Neural progenitor cell (in vitro differentiated cells): ENCODE measurements at regions not wholly inside any gene's neighbourhood (a gene's known extent, or its start where the extent isn't known, plus 50 kb on each side); places are given as distances from the start of the nearest gene placed in this dataset.
A peak's percentile ranks its signal among the peaks of the same experiment; 100 is the strongest.

Experiments
- DNase-seq: peaks from one replicate; pipeline ENCODE4 v3.0.0-alpha.2; 2016; ENCODE audit warnings: low spot score
- H2AFZ ChIP-seq: fragments of 200-600 bp; sonication (generic); replicated peaks from 2 replicates; pipeline ENCODE4 v1.6.1; 2016; ENCODE audit warnings: antibody characterized with exemption
- H3F3A ChIP-seq: fragments of 200-600 bp; sonication (generic); 2 replicates; pipeline ENCODE4 v1.6.1; 2016; ENCODE audit warnings: antibody characterized with exemption, low read depth
- H3K27ac ChIP-seq: fragments of 200-600 bp; sonication (generic); 2 replicates; pipeline ENCODE4 v1.5.1; 2016; ENCODE audit warnings: mild to moderate bottlenecking
- H3K27me3 ChIP-seq: fragments of 200-600 bp; sonication (generic); 2 replicates; pipeline ENCODE4 v1.6.1; 2016; ENCODE audit warnings: mild to moderate bottlenecking, moderate library complexity
- H3K36me3 ChIP-seq: fragments of 200-600 bp; sonication (generic); 2 replicates; pipeline ENCODE4 v1.5.1; 2016
- H3K4me1 ChIP-seq: fragments of 200-600 bp; sonication (generic); 2 replicates; pipeline ENCODE4 v1.6.1; 2016; ENCODE audit warnings: mixed run types
- H3K4me2 ChIP-seq: fragments of 200-600 bp; sonication (generic); 2 replicates; pipeline ENCODE4 v1.6.1; 2016
- H3K4me3 ChIP-seq: fragments of 200-600 bp; sonication (generic); 2 replicates; pipeline ENCODE4 v1.5.1; 2016
- H3K79me2 ChIP-seq: fragments of 200-600 bp; sonication (generic); 2 replicates; pipeline ENCODE4 v1.6.1; 2016; ENCODE audit warnings: low read depth
- H3K9ac ChIP-seq: fragments of 200-600 bp; sonication (generic); 2 replicates; pipeline ENCODE4 v1.6.1; 2016
- H3K9me3 ChIP-seq: fragments of 200-600 bp; sonication (generic); 2 replicates; pipeline ENCODE4 v1.5.1; 2016; ENCODE audit warnings: low read depth
- H4K20me1 ChIP-seq: fragments of 200-600 bp; sonication (generic); 2 replicates; pipeline ENCODE4 v1.6.1; 2016; ENCODE audit warnings: low read depth
- H3K27ac Mint-ChIP-seq: 3 replicates; pipeline ENCODE4 v1.8.0; 2021; ENCODE audit warnings: mixed read lengths
- H3K27me3 Mint-ChIP-seq: 2 replicates; pipeline ENCODE4 v1.8.0; 2022; ENCODE audit warnings: low read depth, mild to moderate bottlenecking, inconsistent platforms, moderate library complexity, mixed read lengths; ENCODE audit not compliant: insufficient read depth
- H3K36me3 Mint-ChIP-seq: 3 replicates; pipeline ENCODE4 v1.8.0; 2021; ENCODE audit warnings: mixed read lengths
- H3K4me1 Mint-ChIP-seq: 3 replicates; pipeline ENCODE4 v1.8.0; 2021; ENCODE audit warnings: mixed read lengths
- H3K4me3 Mint-ChIP-seq: 3 replicates; pipeline ENCODE4 v1.8.0; 2021; ENCODE audit warnings: mild to moderate bottlenecking, moderate library complexity, mixed read lengths
- H3K9me3 Mint-ChIP-seq: 3 replicates; pipeline ENCODE4 v1.8.0; 2020; ENCODE audit warnings: mixed read lengths
- CTCF ChIP-seq: fragments of 200-600 bp; sonication (generic); IDR thresholded peaks from 2 replicates; pipeline ENCODE4 v1.5.1; 2017; ENCODE audit warnings: antibody characterized with exemption, mild to moderate bottlenecking
- EZH2 ChIP-seq: fragments of 200-600 bp; sonication (generic); IDR thresholded peaks from 2 replicates; pipeline ENCODE4 v1.6.1; 2017; ENCODE audit warnings: antibody characterized with exemption, mild to moderate bottlenecking, moderate library complexity
- EZH2phosphoT487 ChIP-seq: fragments of 200-600 bp; sonication (generic); IDR thresholded peaks from 2 replicates; pipeline ENCODE4 v1.6.1; 2017; ENCODE audit warnings: antibody characterized with exemption

GRCh38 chr11:129268371-129268770 lies 76.2 kb upstream of the ARHGAP32 start:
- H3K36me3 ChIP-seq = no peaks in the 10 kb centered on the region
- H3K9me3 ChIP-seq = no peaks in the 10 kb centered on the region
- no peak overlapping the region for H3K4me3 Mint-ChIP-seq
- H3K4me1 Mint-ChIP-seq = peaks cover 23% of the 10 kb centered on the region
- no peak overlapping the region for H3K9ac ChIP-seq
- H4K20me1 ChIP-seq = peaks cover 48% of the 10 kb centered on the region
- DNase-seq = no peak
- peaks cover 3% of the 10 kb centered on the region for H3F3A ChIP-seq
- peaks cover 38% of the 10 kb centered on the region for H3K36me3 Mint-ChIP-seq
- H3K4me3 ChIP-seq = no peak overlapping the region
- no peak overlapping the region for H3K4me2 ChIP-seq
- no peaks in the 10 kb centered on the region for H3K27me3 Mint-ChIP-seq
- peaks cover 95% of the 10 kb centered on the region for H3K79me2 ChIP-seq
- H3K27ac Mint-ChIP-seq = peak overlapping the region; percentile 4
- TF ChIP-seq EZH2phosphoT487 (no peak), EZH2 (no peak), CTCF (no peak)
- peaks cover 9% of the 10 kb centered on the region for H3K4me1 ChIP-seq
- no peaks in the 10 kb centered on the region for H3K9me3 Mint-ChIP-seq
- H3K27me3 ChIP-seq = no peaks in the 10 kb centered on the region
- H2AFZ ChIP-seq = no peak overlapping the region
- H3K27ac ChIP-seq = peak overlapping the region; percentile 52

- H3K4me2 ChIP-seq = peak overlapping the region; percentile 13
- H3K4me3 ChIP-seq = no peak overlapping the region
- Mint-ChIP-seq H3K27me3 (no peaks in the 10 kb centered on the region), H3K27ac (peak overlapping the region; percentile 62), H3K4me3 (peak overlapping the region; percentile 38), H3K36me3 (peaks cover 44% of the 10 kb centered on the region), H3K9me3 (no peaks in the 10 kb centered on the region), H3K4me1 (peaks cover 23% of the 10 kb centered on the region)
- no peak overlapping the region for H2AFZ ChIP-seq
- no peak overlapping the region for H3K9ac ChIP-seq
- H3K9me3 ChIP-seq = no peaks in the 10 kb centered on the region
- peaks cover 95% of the 10 kb centered on the region for H3K79me2 ChIP-seq
- no peak for TF ChIP-seq CTCF
- no peak for TF ChIP-seq EZH2
- no peak for TF ChIP-seq EZH2phosphoT487
- peaks cover 3% of the 10 kb centered on the region for H3F3A ChIP-seq
- H4K20me1 ChIP-seq = peaks cover 41% of the 10 kb centered on the region
- H3K4me1 ChIP-seq = peaks cover 9% of the 10 kb centered on the region
- no peaks in the 10 kb centered on the region for H3K27me3 ChIP-seq
- H3K36me3 ChIP-seq = no peaks in the 10 kb centered on the region
- peak overlapping the region; percentile 52 for H3K27ac ChIP-seq
- no peak for DNase-seq
Measured at GRCh38 chr11:129267716-129268115, 75.6 kb upstream of the ARHGAP32 start.

GRCh38 chr11:129266536-129266935 lies 74.4 kb upstream of the ARHGAP32 start:
- H3K27me3 Mint-ChIP-seq = no peaks in the 10 kb centered on the region
- no peak overlapping the region for H3K4me3 Mint-ChIP-seq
- peaks cover 14% of the 10 kb centered on the region for H3K4me1 ChIP-seq
- peaks cover 31% of the 10 kb centered on the region for H3K4me1 Mint-ChIP-seq
- peak overlapping the region; percentile 58 for H3K27ac Mint-ChIP-seq
- no peaks in the 10 kb centered on the region for H3K36me3 ChIP-seq
- TF ChIP-seq EZH2 (no peak), CTCF (no peak), EZH2phosphoT487 (no peak)
- H3K9ac ChIP-seq = no peak overlapping the region
- H4K20me1 ChIP-seq = peaks cover 35% of the 10 kb centered on the region
- H3K27ac ChIP-seq = no peak overlapping the region
- H3K36me3 Mint-ChIP-seq = peaks cover 39% of the 10 kb centered on the region
- H3K4me3 ChIP-seq = no peak overlapping the region
- peaks cover 3% of the 10 kb centered on the region for H3F3A ChIP-seq
- no peaks in the 10 kb centered on the region for H3K9me3 ChIP-seq
- no peak overlapping the region for H3K4me2 ChIP-seq
- H3K27me3 ChIP-seq = no peaks in the 10 kb centered on the region
- peaks cover 95% of the 10 kb centered on the region for H3K79me2 ChIP-seq
- H3K9me3 Mint-ChIP-seq = no peaks in the 10 kb centered on the region
- no peak overlapping the region for H2AFZ ChIP-seq
- DNase-seq = no peak
